Right ventricle myocardium inferior (tissue), 1 donor: ENCODE measurements at regions not wholly inside any gene's neighbourhood (a gene's known extent, or its start where the extent isn't known, plus 50 kb on each side); places are given as distances from the start of the nearest gene placed in this dataset.
"Not testable (repeated sequence)": the region's sequence is repeated elsewhere in the genome, so short reads cannot be mapped to it uniquely, and the experiment has no call there.

ENCODE experiments used
- ATAC-seq: fragments of 200-7000 bp; cut with Tn5 transposase; one replicate; pipeline ENCODE4 v1.9.1; 2020; ENCODE audit warnings: mild to moderate bottlenecking, moderate library complexity
- DNase-seq: peaks from one replicate; pipeline ENCODE4 v3.0.0; 2021; ENCODE audit errors: missing footprints
- intact Hi-C: fragments of 100-400 bp; cut with DNase I; formaldehyde crosslinking; loops from one replicate; pipeline ENCODE4 v1.11.0; 2022
- donor health status: DM: no; HTN: yes; CAD: no; lungs with severe emphysema.

GRCh38 chrX:926991-927390 is 285.5 kb downstream of the CRLF2 start:
- ATAC-seq (no peak), DNase-seq (no peak)

GRCh38 chrX:926070-926469 is 286.4 kb downstream of the CRLF2 start:
- no peak for ATAC-seq
- intact Hi-C loops: no loop called here
- DNase-seq: no peak

More at GRCh38 chrX:926991-927390, 285.5 kb downstream of the CRLF2 start:
- intact Hi-C loops: no loop called here

- intact Hi-C loops: no loop called here
- DNase-seq: no peak
- no peak for ATAC-seq
Observed at GRCh38 chrX:925652-926061, 286.8 kb downstream of the CRLF2 start.

- intact Hi-C loops: no loop called here
- DNase-seq: no peak
- ATAC-seq: no peak
Observed at GRCh38 chrX:925094-925493, 287.4 kb downstream of the CRLF2 start.

GRCh38 chrX:924017-924416 is 288.4 kb downstream of the CRLF2 start:
- intact Hi-C loops: no loop called here
- DNase-seq: no peak
- ATAC-seq: no peak

GRCh38 chrX:920234-920799 is 289.7 kb downstream of the SHOX start:
- DNase-seq: no peak
- intact Hi-C loops: no loop called here
- no peak for ATAC-seq

- ATAC-seq (no peak), DNase-seq (no peak)
- intact Hi-C loops: no loop called here
Observed at GRCh38 chrX:916230-916599, 285.6 kb downstream of the SHOX start.

- DNase-seq (no peak), ATAC-seq (no peak)
- intact Hi-C loops: no loop called here
Observed at GRCh38 chrX:915427-916229, 285.0 kb downstream of the SHOX start.

- DNase-seq (no peak), ATAC-seq (no peak)
- intact Hi-C loops: no loop called here
Observed at GRCh38 chrX:914206-914605, 283.6 kb downstream of the SHOX start.

- ATAC-seq: no peak
- intact Hi-C loops: no loop called here
- no peak for DNase-seq
Observed at GRCh38 chrX:912677-913076, 282.1 kb downstream of the SHOX start.

GRCh38 chrX:909068-909467 is 278.5 kb downstream of the SHOX start:
- DNase-seq, intact Hi-C loops, ATAC-seq: not testable (repeated sequence)

GRCh38 chrX:906586-906985 is 276.0 kb downstream of the SHOX start:
- intact Hi-C loops: no loop called here
- ATAC-seq (no peak), DNase-seq (no peak)

- no peak for DNase-seq
- no peak for ATAC-seq
- intact Hi-C loops: no loop called here
Observed at GRCh38 chrX:905848-906566, 275.4 kb downstream of the SHOX start.

- DNase-seq (no peak), ATAC-seq (no peak)
- intact Hi-C loops: no loop called here
Observed at GRCh38 chrX:903116-903515, 272.5 kb downstream of the SHOX start.

- ATAC-seq (no peak), DNase-seq (no peak)
- intact Hi-C loops: no loop called here
Observed at GRCh38 chrX:896256-896655, 265.7 kb downstream of the SHOX start.

GRCh38 chrX:889966-890651 is 259.5 kb downstream of the SHOX start:
- intact Hi-C loops: no loop called here
- no peak for ATAC-seq

GRCh38 chrX:887724-888123 is 257.1 kb downstream of the SHOX start:
- ATAC-seq, DNase-seq, intact Hi-C loops: not testable (repeated sequence)

More at GRCh38 chrX:889966-890651, 259.5 kb downstream of the SHOX start:
- no peak for DNase-seq

GRCh38 chrX:883588-883987 is 253.0 kb downstream of the SHOX start:
- DNase-seq (no peak), ATAC-seq (no peak)
- intact Hi-C loops: no loop called here
